Fibroblast of peridontal ligament (primary cell): ENCODE measurements at regions not wholly inside any gene's neighbourhood (a gene's known extent, or its start where the extent isn't known, plus 50 kb on each side); places are given as distances from the start of the nearest gene placed in this dataset.

Experiments used
- DNase-seq: peaks from one replicate; pipeline ENCODE4 v3.0.0-alpha.2; 2010; ENCODE audit errors: extremely low read depth

DNA sequence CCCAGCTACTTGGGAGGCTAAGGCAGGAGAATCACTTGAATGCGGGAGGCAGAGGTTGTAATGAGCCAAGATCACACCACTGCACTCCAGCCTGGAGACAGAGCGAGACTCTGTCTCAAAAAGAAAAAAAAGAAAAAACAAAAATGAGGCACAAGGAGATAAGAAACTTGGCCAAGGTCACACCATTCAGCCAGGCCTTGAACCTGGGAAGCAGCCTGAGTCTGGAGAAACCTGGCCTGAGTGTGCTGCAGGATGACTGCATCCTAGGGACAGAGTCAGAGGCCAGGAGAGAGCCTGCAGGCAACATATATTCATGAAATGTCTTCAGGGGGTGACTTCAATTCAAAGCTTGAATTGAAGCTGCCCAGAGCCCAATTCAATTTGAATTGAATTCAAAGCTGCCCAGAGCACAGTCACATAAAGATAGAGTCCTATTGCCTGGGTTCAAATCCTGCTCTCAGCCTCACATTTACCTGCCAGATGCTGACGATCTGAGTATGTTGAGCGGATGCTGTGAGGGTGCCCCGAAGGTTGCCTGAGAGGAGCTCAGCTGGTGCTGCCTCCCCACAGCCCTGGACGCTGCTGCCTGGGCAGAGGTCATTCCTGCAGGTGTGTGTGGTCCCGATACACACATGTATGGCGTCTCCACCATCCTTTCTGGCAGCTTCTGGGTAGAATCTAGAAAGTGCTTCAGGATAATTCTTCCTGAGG is 307.7 kb downstream of the AJAP1 start:
- no peak for DNase-seq

DNA sequence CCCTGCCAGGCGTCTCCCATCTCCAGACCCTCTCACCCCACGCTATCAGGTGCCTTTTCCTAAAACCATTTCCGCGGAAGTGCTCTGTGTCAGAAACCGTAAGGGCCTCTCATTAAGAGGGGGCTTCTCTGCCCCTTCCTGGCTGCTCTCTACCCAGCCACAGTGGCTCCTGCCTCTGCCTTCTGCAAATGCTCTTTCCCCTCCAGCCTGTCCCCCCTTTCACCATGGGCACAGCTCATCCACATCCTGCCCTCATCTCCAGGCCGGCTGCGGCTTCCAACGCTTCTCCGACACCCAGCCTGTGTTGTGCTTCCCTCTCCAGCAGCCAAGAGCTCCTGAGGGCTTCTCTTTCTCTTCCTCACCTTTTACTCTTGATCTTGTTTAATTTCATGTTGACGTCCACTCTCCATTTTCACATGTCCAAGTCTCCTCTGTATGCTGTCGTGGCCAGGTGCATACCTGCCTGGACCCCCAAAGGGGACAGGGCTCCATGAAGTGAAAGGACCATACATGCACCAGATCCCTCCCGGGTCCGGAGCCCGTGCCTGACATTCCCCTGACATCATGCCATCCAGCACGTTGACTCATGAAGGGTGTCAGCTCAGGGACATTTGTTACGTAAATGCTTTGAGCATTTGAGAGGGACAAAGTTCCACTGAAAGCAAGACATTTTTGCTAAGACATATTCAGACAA is 306.5 kb downstream of the AJAP1 start:
- no peak for DNase-seq

GRCh38 chr1:4960336-4960735 is 305.9 kb downstream of the AJAP1 start:
- DNase-seq: no peak

GRCh38 chr1:4959216-4959615 is 304.8 kb downstream of the AJAP1 start:
- no peak for DNase-seq

DNA sequence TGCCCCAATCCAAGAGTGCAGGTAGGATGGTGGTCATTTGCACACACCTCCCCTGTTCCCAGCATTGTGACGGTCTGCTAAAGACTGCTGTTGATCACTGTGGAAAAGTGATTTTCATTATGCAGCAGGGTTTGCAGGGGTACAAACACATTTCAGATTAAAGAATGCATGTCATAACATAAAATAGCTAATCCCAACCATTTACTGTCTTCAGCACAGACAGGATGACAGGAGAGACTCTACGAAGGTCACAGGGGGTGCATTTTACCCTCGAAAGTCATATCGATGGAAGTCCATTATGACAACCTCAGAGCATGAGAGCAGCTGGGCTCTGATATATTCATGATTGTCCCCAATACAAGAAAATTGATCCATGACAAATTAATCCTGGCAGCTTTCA is 302.6 kb downstream of the AJAP1 start:
- no peak for DNase-seq

DNA sequence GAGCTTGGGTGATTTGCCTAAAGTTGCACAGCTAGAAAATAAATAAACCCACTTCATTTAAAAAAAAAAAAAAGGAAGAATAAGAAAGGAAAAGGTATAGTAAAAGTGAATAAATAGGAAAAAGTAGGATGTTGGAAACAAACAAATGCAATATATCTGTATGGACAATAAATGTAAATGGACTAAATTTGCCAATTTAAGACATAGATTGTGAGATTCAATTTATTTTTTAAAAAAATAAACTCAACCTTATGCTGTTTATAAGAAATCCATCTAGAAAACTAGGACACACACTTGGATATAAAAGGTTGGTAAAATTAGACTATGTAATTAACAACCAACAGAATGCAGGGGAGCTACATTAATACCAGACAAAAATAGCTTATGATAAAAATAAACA is 300.0 kb downstream of the AJAP1 start:
- DNase-seq: no peak

DNA sequence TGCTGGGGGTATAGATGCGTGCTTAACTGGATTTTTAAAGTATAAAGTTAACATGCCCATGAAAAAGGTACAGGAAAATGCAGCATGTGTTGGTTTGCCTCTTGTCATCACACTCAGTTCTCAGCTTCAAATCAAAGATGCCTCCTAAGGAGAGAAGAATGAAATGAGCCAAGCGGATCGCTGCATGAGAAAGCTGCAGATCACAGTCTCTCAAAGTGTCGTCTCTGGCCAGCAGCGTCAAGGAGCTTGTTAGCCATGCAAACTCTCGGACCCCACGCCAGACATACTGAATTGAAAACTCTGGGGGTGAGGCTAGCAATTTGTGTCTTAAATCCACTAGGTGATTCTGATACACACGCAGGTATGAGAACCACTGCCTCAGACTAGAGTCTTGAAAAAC is 297.2 kb downstream of the AJAP1 start:
- DNase-seq: no peak

GRCh38 chr1:4946343-4946742 is 291.9 kb downstream of the AJAP1 start:
- no peak for DNase-seq

GRCh38 chr1:4944911-4945310 is 290.5 kb downstream of the AJAP1 start:
- DNase-seq: no peak

GRCh38 chr1:4944072-4944471 is 289.7 kb downstream of the AJAP1 start:
- DNase-seq: no peak

- no peak for DNase-seq
Observed at GRCh38 chr1:4939266-4939665, 284.9 kb downstream of the AJAP1 start.

DNA sequence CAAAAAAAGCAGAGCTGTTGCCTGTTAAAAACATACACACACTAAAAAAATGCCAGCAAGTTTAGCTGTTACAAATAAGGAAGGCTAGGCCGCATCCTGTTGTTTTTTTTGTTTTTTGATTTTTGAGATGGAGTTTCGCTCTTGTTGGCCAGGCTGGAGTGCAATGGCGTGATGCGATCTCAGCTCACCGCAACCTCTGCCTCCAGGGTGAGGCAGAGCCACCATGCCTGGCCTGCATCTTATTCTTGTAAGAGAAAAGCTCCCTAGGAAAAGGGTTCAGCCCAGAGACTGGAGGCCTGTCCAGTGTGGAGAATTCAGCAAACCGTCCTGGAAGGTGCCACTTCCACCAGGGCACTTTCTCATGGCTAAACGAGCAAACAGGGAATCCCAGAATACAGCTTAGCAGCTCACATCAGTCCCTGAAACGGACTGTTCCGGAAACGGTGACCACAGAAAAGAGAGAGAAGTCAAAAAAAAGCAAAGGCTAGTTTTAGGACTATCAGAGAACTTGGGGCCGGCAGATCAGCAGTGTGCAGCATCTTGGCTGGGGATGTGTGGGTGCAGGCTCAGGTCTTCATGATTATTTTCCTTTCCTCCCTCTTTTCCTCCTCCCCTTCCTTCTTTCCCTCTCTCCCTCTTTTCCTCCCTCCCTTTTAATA is 283.6 kb downstream of the AJAP1 start:
- no peak for DNase-seq

DNA sequence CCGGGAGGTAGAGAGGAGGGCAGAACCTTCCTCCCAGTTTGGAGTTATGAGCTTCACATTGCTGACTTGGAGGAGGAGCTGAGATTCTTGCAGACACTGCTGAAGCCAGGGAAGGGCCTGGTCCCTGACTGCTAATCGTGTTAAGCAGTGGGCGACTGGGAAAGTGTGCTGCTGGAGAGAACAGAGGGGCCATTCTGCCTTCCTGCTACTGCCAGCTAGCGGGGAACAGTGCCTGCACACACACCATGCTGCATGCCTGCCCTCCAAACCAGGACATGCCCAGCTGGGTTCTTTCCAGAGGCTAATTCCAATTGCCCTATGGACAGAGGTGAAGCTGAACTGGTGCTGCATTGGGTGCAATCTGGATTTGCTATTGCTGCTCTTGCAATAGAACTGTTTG is 281.4 kb downstream of the AJAP1 start:
- DNase-seq: no peak

DNA sequence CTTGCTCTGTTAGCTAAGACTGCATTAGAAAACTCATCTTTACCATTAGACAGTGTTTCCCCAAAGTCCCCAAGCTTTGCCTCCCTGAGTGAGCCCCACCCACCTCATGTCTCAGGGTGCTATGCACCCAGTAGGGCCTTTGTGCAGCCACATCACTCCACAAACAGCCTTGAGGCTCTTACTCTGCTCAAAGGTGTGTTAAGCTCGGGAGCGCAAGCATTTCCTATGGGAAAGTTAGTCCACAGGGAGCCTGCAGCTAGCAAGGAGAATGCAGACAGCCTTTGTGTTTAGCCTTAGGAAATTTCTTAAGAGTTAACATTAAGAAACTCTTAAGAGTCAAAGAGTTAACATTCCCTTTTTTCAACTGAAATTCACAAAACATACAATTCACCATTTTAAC is 278.8 kb downstream of the AJAP1 start:
- no peak for DNase-seq

DNA sequence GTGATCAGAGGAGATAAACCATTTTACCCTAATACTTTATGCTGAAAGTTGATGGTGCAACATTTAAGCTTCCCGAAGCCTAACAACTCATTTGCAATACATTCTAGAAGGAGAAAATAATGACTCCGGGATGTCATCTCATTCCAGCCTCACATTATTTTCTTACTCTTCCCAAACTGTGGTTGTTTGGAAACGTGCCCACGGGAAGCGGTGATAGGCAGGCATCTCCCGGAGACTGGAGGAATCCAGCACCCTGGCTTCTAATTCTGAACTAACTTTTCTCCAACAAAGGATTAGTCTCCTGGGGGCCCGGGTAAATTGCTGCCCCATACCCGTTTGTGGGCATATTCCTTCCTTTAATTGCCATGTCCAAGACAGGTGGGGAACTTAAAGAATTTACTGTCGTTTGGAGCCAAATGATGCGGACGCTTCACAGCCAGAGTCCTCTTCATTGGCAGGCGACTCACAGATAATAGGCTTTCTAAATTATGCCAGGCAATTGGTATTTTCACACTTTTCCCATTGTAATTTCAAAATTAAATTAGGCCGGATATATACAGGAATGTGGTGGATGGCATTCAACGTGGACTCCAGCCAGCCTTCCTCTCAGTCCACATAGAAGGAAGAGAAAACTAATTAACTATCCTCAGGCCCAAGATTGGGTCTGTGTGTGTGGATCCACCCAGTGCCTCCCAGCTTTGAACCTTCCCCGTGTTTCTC is 278.1 kb downstream of the AJAP1 start:
- DNase-seq: no peak

GRCh38 chr1:4931486-4931885 is 277.1 kb downstream of the AJAP1 start:
- no peak for DNase-seq

- DNase-seq: no peak
Observed at GRCh38 chr1:4928186-4928585, 273.8 kb downstream of the AJAP1 start.

DNA sequence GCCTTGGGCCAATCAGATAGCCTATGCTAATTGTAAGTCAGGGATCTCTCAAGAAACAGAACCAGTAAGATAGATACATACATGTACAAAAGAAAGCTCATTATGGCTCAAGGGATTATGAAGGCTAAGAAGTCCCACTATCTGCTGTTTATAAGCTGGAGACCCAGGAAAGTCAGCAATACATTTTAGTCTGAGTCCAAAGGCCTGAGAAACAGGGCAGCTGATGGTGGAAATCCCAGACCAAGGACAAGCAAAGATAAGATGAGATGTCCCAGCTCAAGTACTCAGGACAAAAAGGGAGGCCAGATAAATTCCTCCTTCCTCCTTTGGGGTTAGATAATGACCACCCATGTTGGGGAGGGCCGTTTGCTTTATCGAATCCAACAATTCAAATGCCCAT is 269.9 kb downstream of the AJAP1 start:
- no peak for DNase-seq

DNA sequence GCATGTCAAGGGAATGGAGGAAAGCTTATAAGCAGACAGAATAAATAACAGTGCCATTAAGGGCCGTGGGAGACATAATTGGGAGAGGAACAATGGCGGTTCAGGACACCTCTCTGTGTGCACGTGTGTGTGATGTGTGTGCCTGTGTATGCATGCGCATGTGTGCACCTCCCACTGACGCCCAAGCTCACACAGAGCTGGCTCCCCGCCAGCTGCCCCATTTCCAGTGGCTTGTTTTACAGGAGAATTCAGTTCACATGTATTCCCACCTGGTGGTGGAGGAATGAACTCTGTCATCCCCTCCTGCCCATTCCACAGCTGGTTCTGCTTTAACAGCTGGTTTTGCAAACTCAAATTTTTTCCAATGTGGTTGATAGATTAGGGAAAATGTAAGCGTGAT is 262.2 kb downstream of the AJAP1 start:
- no peak for DNase-seq

GRCh38 chr1:4915154-4915553 is 260.7 kb downstream of the AJAP1 start:
- no peak for DNase-seq

DNA sequence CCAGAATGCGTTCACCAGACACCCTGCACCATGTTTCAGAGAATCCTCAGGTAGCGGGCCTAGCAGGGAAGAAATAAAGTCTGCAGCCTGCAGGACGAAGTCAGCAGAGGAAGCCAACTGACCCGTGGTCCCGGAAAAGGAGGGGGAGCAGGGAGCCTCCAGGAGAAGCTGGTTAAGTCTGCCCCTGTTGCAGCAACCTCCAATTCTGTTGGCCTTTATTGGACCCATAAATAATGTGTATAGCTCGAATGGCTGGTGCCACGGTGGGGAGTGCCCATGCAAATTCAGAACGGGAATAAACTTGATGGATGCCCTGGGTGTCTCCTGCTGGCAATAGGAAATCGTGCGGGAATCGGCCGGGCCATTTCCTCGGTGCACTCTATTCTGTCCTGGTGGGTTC is 254.1 kb downstream of the AJAP1 start:
- DNase-seq: no peak

DNA sequence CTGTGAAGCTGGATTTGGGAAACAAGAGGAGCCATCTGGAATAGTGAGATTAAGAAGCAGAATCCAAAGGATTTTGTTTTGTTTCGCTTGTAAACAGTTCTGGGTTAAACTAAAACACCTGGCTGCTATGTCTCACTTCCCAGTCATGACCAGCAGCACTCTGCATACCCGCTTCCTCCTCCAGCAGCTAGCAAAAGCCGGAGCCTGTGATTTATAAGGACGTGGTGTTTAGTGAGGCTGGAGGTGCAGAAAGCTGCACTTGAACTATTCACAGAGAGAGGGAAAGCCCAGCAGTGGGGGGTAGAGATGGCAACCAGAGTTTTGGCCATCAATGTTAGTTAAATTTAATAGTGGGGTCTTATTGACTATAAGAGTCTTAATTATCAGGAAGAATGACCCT is 240.2 kb downstream of the AJAP1 start:
- DNase-seq: no peak

- no peak for DNase-seq
Observed at GRCh38 chr1:4880626-4881025, 226.2 kb downstream of the AJAP1 start.
